ENCODE measurements at regions not wholly inside any gene's neighbourhood (a gene's known extent, or its start where the extent isn't known, plus 50 kb on each side); places are given as distances from the start of the nearest gene placed in this dataset.

DNA sequence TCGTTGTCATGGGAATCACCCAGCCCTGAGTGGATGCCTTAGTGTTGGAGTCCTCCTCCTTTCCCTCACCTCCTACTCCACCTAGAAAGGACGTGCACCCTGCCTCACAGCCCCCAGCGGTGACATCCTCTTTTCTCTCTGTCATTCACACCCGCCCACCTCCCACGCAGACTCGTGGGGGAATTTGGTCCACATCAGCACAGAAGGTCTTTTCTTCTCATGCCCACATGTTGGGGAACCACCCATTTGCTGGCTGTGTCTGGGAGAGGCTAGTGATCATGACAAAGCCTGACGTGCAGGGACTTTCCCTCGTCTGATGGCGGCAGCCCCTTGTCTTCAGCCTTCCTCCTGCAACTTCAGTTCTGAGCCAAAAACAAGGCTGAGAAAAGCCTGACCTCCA is 96.0 kb upstream of the CNKSR3 start:
- H3K4me2 ChIP-seq (ENCODE audit: low read depth, low read length, poor library complexity, severe bottlenecking), result no peak overlapping the region
- no peaks in the 10 kb centered on the region for H3F3A ChIP-seq (ENCODE audit: low read depth)
- no peak for TF ChIP-seq EZH2phosphoT487 (IDR thresholded peaks at IDR 0.05; ENCODE audit: borderline replicate concordance)
- TF ChIP-seq, protein P1, sequence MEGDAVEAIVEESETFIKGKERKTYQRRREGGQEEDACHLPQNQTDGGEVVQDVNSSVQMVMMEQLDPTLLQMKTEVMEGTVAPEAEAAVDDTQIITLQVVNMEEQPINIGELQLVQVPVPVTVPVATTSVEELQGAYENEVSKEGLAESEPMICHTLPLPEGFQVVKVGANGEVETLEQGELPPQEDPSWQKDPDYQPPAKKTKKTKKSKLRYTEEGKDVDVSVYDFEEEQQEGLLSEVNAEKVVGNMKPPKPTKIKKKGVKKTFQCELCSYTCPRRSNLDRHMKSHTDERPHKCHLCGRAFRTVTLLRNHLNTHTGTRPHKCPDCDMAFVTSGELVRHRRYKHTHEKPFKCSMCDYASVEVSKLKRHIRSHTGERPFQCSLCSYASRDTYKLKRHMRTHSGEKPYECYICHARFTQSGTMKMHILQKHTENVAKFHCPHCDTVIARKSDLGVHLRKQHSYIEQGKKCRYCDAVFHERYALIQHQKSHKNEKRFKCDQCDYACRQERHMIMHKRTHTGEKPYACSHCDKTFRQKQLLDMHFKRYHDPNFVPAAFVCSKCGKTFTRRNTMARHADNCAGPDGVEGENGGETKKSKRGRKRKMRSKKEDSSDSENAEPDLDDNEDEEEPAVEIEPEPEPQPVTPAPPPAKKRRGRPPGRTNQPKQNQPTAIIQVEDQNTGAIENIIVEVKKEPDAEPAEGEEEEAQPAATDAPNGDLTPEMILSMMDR (conservative IDR thresholded peaks at IDR 0.05; ENCODE audit: low read length), result no peak
- H3K4me3 ChIP-seq (ENCODE audit: low read length, poor library complexity, severe bottlenecking), result no peak overlapping the region
- no peaks in the 10 kb centered on the region for H3K27me3 ChIP-seq (ENCODE audit: insufficient read depth, low read length, poor library complexity, severe bottlenecking)
- no peaks in the 10 kb centered on the region for H3K79me2 ChIP-seq (ENCODE audit: insufficient read depth, low read length)
- H3K9me3 ChIP-seq (ENCODE audit: insufficient read depth, low read depth, low read length), result no peaks in the 10 kb centered on the region
- H4K20me1 ChIP-seq (ENCODE audit: insufficient read depth, low read length, poor library complexity, severe bottlenecking), result no peaks in the 10 kb centered on the region
- H3K9me2 ChIP-seq (replicated peaks; ENCODE audit: low read depth, low read length), result no peaks in the 10 kb centered on the region
- no peaks in the 10 kb centered on the region for H3K4me1 ChIP-seq (ENCODE audit: insufficient read depth, low read length, poor library complexity, severe bottlenecking)
- no peak overlapping the region for H2AFZ ChIP-seq (ENCODE audit: low read length)
- no peak overlapping the region for H3K9ac ChIP-seq (ENCODE audit: low read depth, low read length, poor library complexity, severe bottlenecking)
- H3K36me3 ChIP-seq (ENCODE audit: insufficient read depth, low read length), result no peaks in the 10 kb centered on the region

DNA sequence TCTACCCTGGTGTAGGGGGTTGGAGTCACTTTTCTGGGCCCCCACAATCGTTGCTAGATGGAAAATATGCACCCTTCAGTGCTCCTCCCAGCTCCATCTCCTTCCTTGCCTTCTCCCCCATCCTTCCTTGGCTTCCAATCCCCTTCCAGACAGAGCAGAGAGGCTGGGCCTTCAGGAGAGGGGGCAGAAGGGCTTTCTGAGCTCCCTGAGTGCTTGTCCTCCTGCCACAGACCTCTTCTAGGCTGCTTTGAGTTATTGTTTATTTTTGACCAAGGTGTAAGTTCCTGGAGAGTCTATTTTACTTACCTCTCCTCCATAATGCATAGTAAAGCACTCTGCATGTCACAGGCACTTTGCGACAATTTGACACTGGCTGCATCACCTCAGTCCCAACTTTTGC is 96.4 kb upstream of the CNKSR3 start:
- Histone ChIP-seq H3K36me3 (ENCODE audit: insufficient read depth, low read length) (no peaks in the 10 kb centered on the region), H3K9ac (ENCODE audit: low read depth, low read length, poor library complexity, severe bottlenecking) (no peak overlapping the region), H3K27me3 (ENCODE audit: insufficient read depth, low read length, poor library complexity, severe bottlenecking) (no peaks in the 10 kb centered on the region), H3K4me2 (ENCODE audit: low read depth, low read length, poor library complexity, severe bottlenecking) (no peak overlapping the region), H3K4me3 (ENCODE audit: low read length, poor library complexity, severe bottlenecking) (no peak overlapping the region), H3K4me1 (ENCODE audit: insufficient read depth, low read length, poor library complexity, severe bottlenecking) (no peaks in the 10 kb centered on the region), H3K79me2 (ENCODE audit: insufficient read depth, low read length) (no peaks in the 10 kb centered on the region), H4K20me1 (ENCODE audit: insufficient read depth, low read length, poor library complexity, severe bottlenecking) (no peaks in the 10 kb centered on the region), H3F3A (ENCODE audit: low read depth) (no peaks in the 10 kb centered on the region), H3K9me2 (replicated peaks; ENCODE audit: low read depth, low read length) (no peaks in the 10 kb centered on the region), H3K9me3 (ENCODE audit: insufficient read depth, low read depth, low read length) (no peaks in the 10 kb centered on the region), H2AFZ (ENCODE audit: low read length) (no peak overlapping the region)
- TF ChIP-seq EZH2phosphoT487 (IDR thresholded peaks at IDR 0.05; ENCODE audit: borderline replicate concordance), result no peak
- TF ChIP-seq, protein P1 (conservative IDR thresholded peaks at IDR 0.05; ENCODE audit: low read length), result no peak

DNA sequence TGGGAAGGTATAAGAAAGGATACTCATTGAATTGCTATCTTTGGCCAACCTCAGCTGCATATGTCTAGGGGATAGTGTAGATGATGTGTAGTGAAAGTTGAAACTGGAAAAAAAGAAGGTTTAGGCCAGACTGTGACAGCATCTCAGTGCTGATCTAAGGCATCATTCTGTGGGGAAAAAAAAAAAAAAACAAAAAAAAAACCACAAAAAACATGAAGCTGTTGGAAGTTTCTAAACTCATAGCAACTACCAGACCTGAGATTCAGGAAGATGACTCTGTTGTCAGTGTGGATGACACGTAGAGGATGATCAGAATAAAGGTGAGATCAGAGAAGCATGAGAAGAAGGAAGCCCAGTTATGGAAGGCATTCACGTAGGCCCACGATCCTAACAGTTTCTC is 100.8 kb upstream of the CNKSR3 start:
- Histone ChIP-seq H3K27me3 (ENCODE audit: insufficient read depth, low read length, poor library complexity, severe bottlenecking) (no peaks in the 10 kb centered on the region), H3F3A (ENCODE audit: low read depth) (no peaks in the 10 kb centered on the region), H3K9me3 (ENCODE audit: insufficient read depth, low read depth, low read length) (no peaks in the 10 kb centered on the region), H3K79me2 (ENCODE audit: insufficient read depth, low read length) (no peaks in the 10 kb centered on the region), H2AFZ (ENCODE audit: low read length) (no peak overlapping the region), H3K4me1 (ENCODE audit: insufficient read depth, low read length, poor library complexity, severe bottlenecking) (no peaks in the 10 kb centered on the region), H3K36me3 (ENCODE audit: insufficient read depth, low read length) (no peaks in the 10 kb centered on the region), H3K9me2 (replicated peaks; ENCODE audit: low read depth, low read length) (no peaks in the 10 kb centered on the region), H3K9ac (ENCODE audit: low read depth, low read length, poor library complexity, severe bottlenecking) (no peak overlapping the region), H3K4me3 (ENCODE audit: low read length, poor library complexity, severe bottlenecking) (no peak overlapping the region), H3K4me2 (ENCODE audit: low read depth, low read length, poor library complexity, severe bottlenecking) (no peak overlapping the region), H4K20me1 (ENCODE audit: insufficient read depth, low read length, poor library complexity, severe bottlenecking) (no peaks in the 10 kb centered on the region)
- TF ChIP-seq EZH2phosphoT487 (IDR thresholded peaks at IDR 0.05; ENCODE audit: borderline replicate concordance), result no peak
- TF ChIP-seq, protein P1 (conservative IDR thresholded peaks at IDR 0.05; ENCODE audit: low read length), result no peak
